Activated CD4-positive, alpha-beta memory T cell treated with anti-CD3 and anti-CD28 coated beads for 36 hours (primary cell): ENCODE measurements at regions not wholly inside any gene's neighbourhood (a gene's known extent, or its start where the extent isn't known, plus 50 kb on each side); places are given as distances from the start of the nearest gene placed in this dataset.

Experiments
- CTCF ChIA-PET: fragments of 350-600 bp; sonication (Branson Sonifier 250); formaldehyde crosslinking; loops from one replicate; lab custom pipeline; 2021; ENCODE audit warnings: antibody characterized with exemption, inconsistent platforms; lab: Charles Lee
- POLR2A ChIA-PET: fragments of 350-600 bp; sonication (Branson Sonifier 250); formaldehyde crosslinking; loops from one replicate; lab custom pipeline; 2021; ENCODE audit warnings: antibody characterized with exemption; lab: Charles Lee
- DNase-seq: peaks from one replicate; pipeline ENCODE4 v3.0.0-alpha.2; 2020
- H3K27ac Mint-ChIP-seq: one replicate; pipeline ENCODE4 v1.8.0; 2021; ENCODE audit warnings: mixed read lengths
- H3K27me3 Mint-ChIP-seq: one replicate; pipeline ENCODE4 v1.8.0; 2021; ENCODE audit warnings: mixed read lengths
- H3K36me3 Mint-ChIP-seq: one replicate; pipeline ENCODE4 v1.8.0; 2021; ENCODE audit warnings: mixed read lengths
- H3K4me1 Mint-ChIP-seq: one replicate; pipeline ENCODE4 v1.8.0; 2021; ENCODE audit warnings: low read depth, mixed read lengths
- H3K4me3 Mint-ChIP-seq: one replicate; pipeline ENCODE4 v1.8.0; 2021; ENCODE audit warnings: mild to moderate bottlenecking, mixed read lengths
- H3K9me3 Mint-ChIP-seq: one replicate; pipeline ENCODE4 v1.8.0; 2021; ENCODE audit warnings: mixed read lengths
- intact Hi-C: fragments of 100-400 bp; cut with micrococcal nuclease; formaldehyde crosslinking; loops from one replicate; pipeline ENCODE4 v1.15.1; 2023

- DNase-seq, result no peak
- Mint-ChIP-seq H3K4me3 (no peak overlapping the region), H3K36me3 (no peaks in the 10 kb centered on the region), H3K9me3 (no peaks in the 10 kb centered on the region), H3K27me3 (peaks cover 14% of the 10 kb centered on the region), H3K4me1 (no peaks in the 10 kb centered on the region), H3K27ac (no peak overlapping the region)
- CTCF ChIA-PET, result no interaction called here
- POLR2A ChIA-PET, result no interaction called here
- intact Hi-C loops, result no loop called here
Measured at GRCh38 chr9:79976257-79977073, 404.7 kb downstream of the TLE4 start.

- peaks cover 16% of the 10 kb centered on the region for H3K27me3 Mint-ChIP-seq
- ChIA-PET CTCF (no interaction called here), POLR2A (no interaction called here)
- intact Hi-C loops, result no loop called here
- no peaks in the 10 kb centered on the region for H3K4me1 Mint-ChIP-seq
- H3K4me3 Mint-ChIP-seq, result no peak overlapping the region
- no peaks in the 10 kb centered on the region for H3K36me3 Mint-ChIP-seq
- no peak overlapping the region for H3K27ac Mint-ChIP-seq
- DNase-seq, result no peak
- H3K9me3 Mint-ChIP-seq, result no peaks in the 10 kb centered on the region
Measured at GRCh38 chr9:79975621-79976256, 404.0 kb downstream of the TLE4 start.

DNA sequence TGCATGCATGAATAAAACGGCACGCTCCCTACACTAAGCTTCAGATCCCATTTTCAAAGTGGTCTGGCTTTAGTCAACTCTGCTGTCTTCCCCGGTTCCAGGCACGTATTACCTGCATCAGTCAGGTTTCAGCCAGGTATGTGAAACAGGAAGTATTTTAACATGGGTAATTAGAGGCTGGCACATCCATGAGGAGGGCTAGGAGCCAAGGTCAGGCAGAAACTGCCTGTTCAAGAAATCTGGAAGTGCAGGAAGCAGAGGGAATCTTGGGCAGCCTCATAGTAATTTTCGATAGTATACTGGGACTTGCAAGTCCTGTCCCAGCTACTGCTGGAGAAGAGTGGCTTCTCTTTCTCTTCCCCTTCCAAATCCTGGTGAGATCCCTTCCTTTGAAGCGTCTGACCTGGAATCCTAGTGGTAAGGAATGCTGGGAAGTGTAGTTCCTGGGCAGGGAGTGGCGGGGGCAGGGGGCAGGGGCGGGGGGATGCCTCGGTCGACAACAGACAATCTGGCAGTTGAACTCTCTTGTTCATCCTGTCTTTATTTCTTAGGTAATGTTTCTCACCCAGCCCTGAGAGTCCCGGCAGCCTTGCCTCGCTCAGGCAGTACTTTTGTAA, 403.1 kb downstream of the TLE4 start:
- intact Hi-C loops, result no loop called here
- CTCF ChIA-PET, result no interaction called here
- Mint-ChIP-seq H3K4me3 (no peak overlapping the region), H3K4me1 (no peaks in the 10 kb centered on the region), H3K27me3 (peaks cover 14% of the 10 kb centered on the region), H3K27ac (no peak overlapping the region), H3K36me3 (no peaks in the 10 kb centered on the region), H3K9me3 (no peaks in the 10 kb centered on the region)
- no peak for DNase-seq
- POLR2A ChIA-PET, result no interaction called here

DNA sequence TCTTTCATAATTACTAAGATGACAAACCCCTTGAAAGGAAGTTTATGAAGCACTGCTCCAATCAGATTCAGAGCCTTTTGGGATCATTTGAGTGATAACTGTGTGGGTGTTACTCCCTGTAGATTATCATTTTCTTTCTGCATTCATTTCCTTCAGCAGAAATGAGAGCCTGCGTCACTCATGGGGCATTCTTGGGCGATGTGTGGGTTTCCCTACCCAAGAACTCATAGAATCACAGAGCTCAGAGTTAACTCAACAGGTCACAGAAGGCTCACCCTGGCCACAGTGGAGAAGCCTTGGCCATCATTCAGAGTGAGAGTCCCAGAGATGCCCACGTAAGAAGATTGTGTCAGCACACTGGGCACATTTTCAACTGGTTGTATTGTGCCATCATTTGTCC, 401.9 kb downstream of the TLE4 start:
- no peaks in the 10 kb centered on the region for H3K36me3 Mint-ChIP-seq
- peak; percentile 13 for DNase-seq
- ChIA-PET POLR2A (no interaction called here), CTCF (no interaction called here)
- no peak overlapping the region for H3K4me3 Mint-ChIP-seq
- intact Hi-C loops, result no loop called here
- H3K9me3 Mint-ChIP-seq, result no peaks in the 10 kb centered on the region
- H3K27me3 Mint-ChIP-seq, result peaks cover 10% of the 10 kb centered on the region
- H3K4me1 Mint-ChIP-seq, result no peaks in the 10 kb centered on the region
- no peak overlapping the region for H3K27ac Mint-ChIP-seq

- Mint-ChIP-seq H3K27me3 (peaks cover 10% of the 10 kb centered on the region), H3K36me3 (no peaks in the 10 kb centered on the region), H3K4me1 (no peaks in the 10 kb centered on the region), H3K9me3 (no peaks in the 10 kb centered on the region), H3K4me3 (no peak overlapping the region), H3K27ac (no peak overlapping the region)
- ChIA-PET POLR2A (no interaction called here), CTCF (no interaction called here)
- DNase-seq, result no peak
- intact Hi-C loops, result no loop called here
Measured at GRCh38 chr9:79970146-79970425, 398.3 kb downstream of the TLE4 start.

DNA sequence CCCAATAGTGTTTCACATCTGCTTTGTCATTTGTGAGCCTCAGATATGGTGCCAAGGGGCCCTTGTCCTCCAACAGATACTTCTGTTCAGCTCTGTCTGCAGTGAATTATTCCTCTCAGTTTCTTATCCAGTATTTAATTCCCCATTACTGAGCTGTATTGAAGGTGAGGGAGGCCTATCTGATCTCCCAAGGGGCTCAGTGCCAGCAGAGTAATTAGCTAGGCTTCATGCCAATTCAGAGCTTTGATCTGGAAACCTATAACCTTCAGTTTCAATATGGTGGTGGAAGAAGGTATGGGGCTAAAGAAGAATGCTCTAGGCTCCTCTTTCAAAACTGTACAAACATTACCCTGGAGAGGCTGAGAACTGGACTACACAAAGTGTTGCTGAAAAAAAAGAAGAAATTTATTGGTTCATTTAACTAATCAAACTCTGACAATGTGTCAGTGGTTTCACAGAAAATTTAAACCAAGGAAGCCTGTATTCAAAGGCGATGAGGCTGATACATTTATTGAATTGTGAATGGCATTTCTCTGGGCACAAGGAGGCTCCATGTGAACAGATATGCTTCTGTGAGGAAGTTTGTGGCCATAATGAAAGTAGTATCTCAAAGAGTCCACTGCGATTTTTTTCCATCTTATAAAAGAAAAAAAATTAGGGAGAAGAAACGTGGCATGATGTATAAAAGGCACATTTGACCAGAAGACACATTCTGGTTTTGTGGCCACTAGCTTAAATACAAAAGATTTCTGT, 397.8 kb downstream of the TLE4 start:
- CTCF ChIA-PET, result no interaction called here
- Mint-ChIP-seq H3K36me3 (no peaks in the 10 kb centered on the region), H3K9me3 (no peaks in the 10 kb centered on the region), H3K27me3 (peaks cover 10% of the 10 kb centered on the region), H3K4me1 (no peaks in the 10 kb centered on the region), H3K4me3 (no peak overlapping the region), H3K27ac (no peak overlapping the region)
- POLR2A ChIA-PET, result no interaction called here
- intact Hi-C loops, result no loop called here
- DNase-seq, result no peak

- intact Hi-C loops, result no loop called here
- Mint-ChIP-seq H3K4me3 (no peak overlapping the region), H3K27ac (no peak overlapping the region), H3K4me1 (no peaks in the 10 kb centered on the region), H3K27me3 (peaks cover 12% of the 10 kb centered on the region), H3K9me3 (no peaks in the 10 kb centered on the region), H3K36me3 (no peaks in the 10 kb centered on the region)
- POLR2A ChIA-PET, result no interaction called here
- no peak for DNase-seq
- CTCF ChIA-PET, result no interaction called here
Measured at GRCh38 chr9:79968533-79968932, 396.8 kb downstream of the TLE4 start.

DNA sequence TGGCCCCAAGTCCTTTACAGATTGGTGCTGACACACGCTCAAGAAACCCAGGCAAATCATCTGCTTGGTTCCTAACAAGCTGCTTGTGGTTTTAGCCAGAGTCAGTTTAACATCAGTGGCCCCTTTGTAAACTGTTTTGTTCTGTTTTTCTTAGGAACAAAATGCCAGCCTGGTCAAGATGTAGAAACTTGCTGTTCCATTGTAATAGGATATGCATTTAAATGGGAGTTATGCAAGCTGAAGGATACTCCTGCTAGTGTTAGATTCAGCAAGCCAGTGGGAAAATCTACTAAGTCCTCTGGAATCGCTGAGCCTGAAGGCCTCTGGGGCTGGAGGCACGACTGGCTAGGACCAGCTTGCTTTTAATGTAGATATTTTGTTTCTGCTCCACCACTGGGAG, 391.1 kb downstream of the TLE4 start:
- CTCF ChIA-PET, result no interaction called here
- intact Hi-C loops, result no loop called here
- no peak overlapping the region for H3K4me3 Mint-ChIP-seq
- H3K36me3 Mint-ChIP-seq, result no peaks in the 10 kb centered on the region
- POLR2A ChIA-PET, result no interaction called here
- no peak overlapping the region for H3K27ac Mint-ChIP-seq
- no peaks in the 10 kb centered on the region for H3K4me1 Mint-ChIP-seq
- H3K9me3 Mint-ChIP-seq, result no peaks in the 10 kb centered on the region
- DNase-seq, result no peak
- peaks cover 3% of the 10 kb centered on the region for H3K27me3 Mint-ChIP-seq

- CTCF ChIA-PET, result no interaction called here
- POLR2A ChIA-PET, result no interaction called here
Measured at GRCh38 chr9:79962150-79962549, 390.4 kb downstream of the TLE4 start.

DNA sequence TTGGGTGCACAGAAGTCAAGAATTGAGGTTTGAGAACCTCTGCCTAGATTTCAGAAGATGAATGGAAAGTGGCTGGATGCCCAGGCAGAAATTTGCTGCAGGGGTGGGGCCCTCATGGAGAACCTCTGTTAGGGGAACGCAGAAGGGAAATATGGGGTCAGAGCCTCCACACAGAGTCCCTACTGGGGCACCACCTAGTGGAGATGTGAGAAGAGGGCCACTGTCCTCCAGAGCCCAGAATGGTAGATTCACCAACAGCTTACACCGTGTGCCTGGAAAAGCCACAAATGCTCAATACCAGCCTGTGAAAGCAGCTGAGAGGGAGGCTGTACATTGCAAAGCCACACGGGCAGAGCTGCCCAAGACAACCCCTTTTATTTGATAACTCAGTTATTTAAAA, 383.5 kb downstream of the TLE4 start:
- peaks cover 2% of the 10 kb centered on the region for H3K27me3 Mint-ChIP-seq
- H3K9me3 Mint-ChIP-seq, result no peaks in the 10 kb centered on the region
- intact Hi-C loops, result loop anchor here (10.0 kb wide), 1 partner anchor 480 kb away; no protein-coding TSS in a partner anchor
- CTCF ChIA-PET, result interaction anchor here (0.7 kb wide), 1 partner anchor 10 kb away, joined by 3 read pairs; no protein-coding TSS in a partner anchor
- no peak overlapping the region for H3K4me3 Mint-ChIP-seq
- POLR2A ChIA-PET, result no interaction called here
- no peaks in the 10 kb centered on the region for H3K4me1 Mint-ChIP-seq
- no peaks in the 10 kb centered on the region for H3K36me3 Mint-ChIP-seq
- peak; percentile 10 for DNase-seq
- no peak overlapping the region for H3K27ac Mint-ChIP-seq

More at GRCh38 chr9:79962150-79962549, 390.4 kb downstream of the TLE4 start:
- no peaks in the 10 kb centered on the region for H3K9me3 Mint-ChIP-seq
- DNase-seq, result no peak
- intact Hi-C loops, result no loop called here
- no peaks in the 10 kb centered on the region for H3K36me3 Mint-ChIP-seq
- no peak overlapping the region for H3K27ac Mint-ChIP-seq
- no peaks in the 10 kb centered on the region for H3K4me1 Mint-ChIP-seq
- H3K27me3 Mint-ChIP-seq, result peaks cover 3% of the 10 kb centered on the region
- no peak overlapping the region for H3K4me3 Mint-ChIP-seq

DNA sequence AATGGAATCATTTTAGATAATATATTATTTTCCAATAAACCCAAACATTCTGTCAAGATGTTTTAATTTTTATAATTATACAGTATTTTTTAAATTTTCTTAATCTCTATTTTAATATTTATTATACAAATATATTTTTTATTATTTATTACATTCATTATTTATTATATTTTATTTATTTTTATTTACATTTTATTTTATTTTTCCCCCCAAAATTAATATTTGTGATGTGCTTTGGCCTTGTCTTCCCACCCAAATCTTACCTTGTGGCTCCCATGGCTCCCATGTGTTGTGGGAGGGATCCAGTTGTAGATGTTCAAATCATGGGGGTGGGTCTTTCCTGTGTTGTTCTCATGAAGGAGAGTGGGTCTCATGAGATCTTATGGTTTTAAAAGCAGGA, 382.1 kb downstream of the TLE4 start:
- intact Hi-C loops, result loop anchor here (10.0 kb wide), 1 partner anchor 479 kb away; no protein-coding TSS in a partner anchor
- Mint-ChIP-seq H3K36me3 (no peaks in the 10 kb centered on the region), H3K27me3 (peaks cover 2% of the 10 kb centered on the region), H3K9me3 (no peaks in the 10 kb centered on the region), H3K27ac (no peak overlapping the region), H3K4me3 (no peak overlapping the region), H3K4me1 (no peaks in the 10 kb centered on the region)
- DNase-seq, result no peak
- CTCF ChIA-PET, result no interaction called here
- POLR2A ChIA-PET, result no interaction called here

DNA sequence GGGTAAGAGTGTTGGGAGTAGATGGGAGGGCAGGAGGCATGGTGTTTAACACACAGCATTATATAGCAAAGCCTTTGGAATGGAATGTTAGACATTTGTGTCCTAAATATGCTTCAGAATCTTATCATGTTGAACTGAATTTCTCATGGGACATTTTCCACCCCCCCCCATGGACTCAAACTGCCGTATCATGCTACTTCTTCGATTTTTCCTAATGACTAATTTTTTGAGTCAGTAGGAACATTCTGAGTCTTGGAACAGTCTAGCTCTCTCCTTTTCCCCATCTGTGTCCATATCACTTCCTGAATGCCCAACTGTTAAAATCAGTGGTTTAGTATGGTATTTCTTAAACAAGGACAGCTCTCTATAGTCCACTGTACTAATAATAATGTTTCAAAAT, 380.6 kb downstream of the TLE4 start:
- Mint-ChIP-seq H3K36me3 (no peaks in the 10 kb centered on the region), H3K27ac (no peak overlapping the region), H3K9me3 (no peaks in the 10 kb centered on the region), H3K4me1 (no peaks in the 10 kb centered on the region), H3K4me3 (no peak overlapping the region), H3K27me3 (peaks cover 2% of the 10 kb centered on the region)
- CTCF ChIA-PET, result no interaction called here
- POLR2A ChIA-PET, result no interaction called here
- no peak for DNase-seq
- intact Hi-C loops, result loop anchor here (10.0 kb wide), 1 partner anchor 478 kb away; no protein-coding TSS in a partner anchor
